GDM1 (cell line): ENCODE measurements at regions not wholly inside any gene's neighbourhood (a gene's known extent, or its start where the extent isn't known, plus 50 kb on each side); places are given as distances from the start of the nearest gene placed in this dataset.

Experiments
- DNase-seq: peaks from one replicate; lab custom pipeline; 2025; lab: John Stamatoyannopoulos, UW

DNA sequence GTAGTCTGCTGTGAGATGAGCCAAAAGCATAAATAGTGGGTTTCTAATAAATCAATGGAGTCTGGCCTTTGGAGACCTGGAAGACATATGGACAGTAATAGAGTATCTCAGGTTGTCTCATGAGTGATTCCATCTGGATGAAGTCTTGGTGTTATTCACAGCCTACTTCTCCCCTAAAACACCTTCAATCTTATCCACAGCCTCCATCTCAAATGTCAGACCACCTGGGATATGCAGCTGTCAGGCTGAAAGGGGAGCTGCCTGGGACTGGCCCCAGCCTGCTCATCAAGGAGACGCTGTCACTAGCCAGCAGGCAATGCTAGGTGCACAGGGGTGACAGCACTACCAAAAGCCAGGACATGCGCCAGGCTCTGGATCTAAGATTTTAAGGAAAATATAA, 684.0 kb upstream of the ZEB2 start:
- DNase-seq = no peak

DNA sequence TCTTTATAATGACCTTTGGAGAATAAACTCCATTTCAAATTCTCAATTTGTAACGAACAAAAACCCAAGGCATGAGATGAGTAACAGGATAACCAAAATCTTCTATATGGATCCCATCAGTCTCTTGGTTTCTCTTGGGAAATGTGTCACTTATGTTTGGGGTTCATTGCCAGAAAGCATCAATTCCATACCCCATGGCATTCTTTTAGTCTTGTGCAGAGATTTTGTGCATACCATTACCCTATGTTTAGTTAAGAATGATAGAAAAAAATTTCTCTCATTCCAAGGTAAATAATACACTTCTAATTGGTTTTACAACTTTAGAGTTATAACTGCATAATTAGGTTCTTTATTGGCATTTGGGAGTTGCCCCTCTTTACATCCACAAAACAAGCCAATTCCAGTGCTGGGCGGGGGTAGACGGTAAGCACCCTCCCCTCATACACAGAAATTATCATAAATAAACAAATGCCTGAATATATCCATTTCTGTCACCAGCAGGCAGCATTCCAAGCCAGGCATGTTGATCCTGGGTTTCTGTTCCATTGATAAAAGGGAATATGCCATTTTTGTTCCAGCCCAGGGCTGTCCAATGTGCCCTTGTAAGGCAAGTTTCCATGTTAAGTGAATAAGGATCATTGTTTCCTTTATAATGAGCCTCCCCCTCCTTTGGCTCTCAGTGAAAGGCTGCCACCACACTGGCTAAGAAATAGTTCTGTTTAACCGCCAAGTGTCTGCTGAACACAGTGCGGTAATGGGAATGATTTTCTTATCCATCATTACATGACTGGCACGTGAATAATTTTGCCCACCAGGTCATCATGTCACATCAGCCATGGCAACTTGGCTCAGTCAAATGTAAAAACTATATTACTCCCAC, 680.1 kb upstream of the ZEB2 start:
- no peak for DNase-seq

DNA sequence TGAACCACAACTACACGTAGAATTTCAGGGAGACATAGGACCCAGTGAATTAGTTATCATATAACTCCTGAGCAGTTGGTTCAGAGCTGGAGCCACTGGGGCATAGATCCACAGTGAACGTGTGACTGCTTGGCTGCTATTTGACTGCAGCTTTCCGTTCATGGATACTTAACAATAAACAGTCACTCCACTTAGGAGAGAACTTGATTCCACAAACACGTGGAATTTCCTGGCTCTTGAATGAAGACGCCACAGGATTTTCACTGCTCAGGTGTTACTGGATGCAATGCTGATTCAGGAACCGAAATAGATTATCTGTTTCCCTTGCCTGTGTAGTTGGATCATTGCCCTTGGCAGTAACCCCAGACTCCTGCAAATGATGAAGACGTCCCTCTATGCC, 679.1 kb upstream of the ZEB2 start:
- DNase-seq = no peak

DNA sequence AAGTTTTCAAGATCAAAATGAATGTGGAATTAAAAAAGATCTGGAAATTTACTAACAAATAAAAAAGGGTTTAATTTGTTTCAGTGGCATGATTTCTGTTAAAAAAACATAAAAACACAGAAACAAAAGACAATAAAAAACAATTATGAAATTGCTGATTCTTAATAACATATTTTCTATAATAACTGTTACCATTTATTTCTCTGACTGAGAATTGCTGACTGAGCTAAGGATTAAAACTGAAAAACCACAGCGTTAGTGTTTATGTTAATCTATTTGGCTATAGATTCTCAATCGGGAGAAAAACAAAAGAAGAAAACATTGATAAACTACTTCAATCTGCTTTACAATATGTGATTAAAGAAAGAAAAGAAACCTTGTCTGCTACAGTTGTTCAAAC, 678.6 kb upstream of the ZEB2 start:
- DNase-seq = no peak

DNA sequence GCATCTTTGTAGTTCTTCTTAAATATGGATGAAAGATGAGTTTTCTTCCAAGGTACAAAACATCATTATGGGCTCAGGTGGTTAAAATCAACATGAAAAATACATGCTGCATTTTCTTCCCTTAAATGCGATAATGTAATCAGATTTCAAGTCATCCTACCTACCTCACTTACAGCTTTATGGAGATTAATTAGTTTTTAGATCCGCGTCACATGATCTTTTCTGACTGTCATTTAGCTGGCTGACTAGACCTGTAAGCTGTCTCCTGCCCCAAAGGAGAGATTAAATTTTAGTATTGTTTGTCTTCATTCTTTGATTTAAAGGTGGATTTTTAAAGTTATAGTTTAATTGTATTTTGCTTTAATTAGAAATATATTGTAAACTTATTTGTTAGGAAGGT, 678.0 kb upstream of the ZEB2 start:
- DNase-seq = no peak

DNA sequence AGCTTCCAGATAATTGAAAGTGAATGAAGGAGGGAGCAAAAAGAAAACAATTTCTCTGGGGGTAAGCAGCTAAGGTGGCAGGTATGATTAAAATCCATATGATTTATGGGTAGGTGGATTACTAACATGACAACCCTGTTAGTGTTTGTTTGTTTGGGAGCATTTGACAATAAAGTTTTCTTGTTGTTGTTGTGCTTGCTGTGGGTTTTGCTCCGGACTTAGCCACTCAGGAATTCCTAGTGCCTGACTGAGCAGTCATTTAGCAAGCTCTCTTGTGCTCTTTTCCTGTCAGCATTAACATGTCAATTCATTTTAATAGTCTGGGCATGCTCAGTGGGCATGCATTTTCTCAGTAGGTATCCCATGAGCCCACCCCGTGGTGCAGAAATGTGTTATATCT, 674.8 kb upstream of the ZEB2 start:
- DNase-seq = no peak

DNA sequence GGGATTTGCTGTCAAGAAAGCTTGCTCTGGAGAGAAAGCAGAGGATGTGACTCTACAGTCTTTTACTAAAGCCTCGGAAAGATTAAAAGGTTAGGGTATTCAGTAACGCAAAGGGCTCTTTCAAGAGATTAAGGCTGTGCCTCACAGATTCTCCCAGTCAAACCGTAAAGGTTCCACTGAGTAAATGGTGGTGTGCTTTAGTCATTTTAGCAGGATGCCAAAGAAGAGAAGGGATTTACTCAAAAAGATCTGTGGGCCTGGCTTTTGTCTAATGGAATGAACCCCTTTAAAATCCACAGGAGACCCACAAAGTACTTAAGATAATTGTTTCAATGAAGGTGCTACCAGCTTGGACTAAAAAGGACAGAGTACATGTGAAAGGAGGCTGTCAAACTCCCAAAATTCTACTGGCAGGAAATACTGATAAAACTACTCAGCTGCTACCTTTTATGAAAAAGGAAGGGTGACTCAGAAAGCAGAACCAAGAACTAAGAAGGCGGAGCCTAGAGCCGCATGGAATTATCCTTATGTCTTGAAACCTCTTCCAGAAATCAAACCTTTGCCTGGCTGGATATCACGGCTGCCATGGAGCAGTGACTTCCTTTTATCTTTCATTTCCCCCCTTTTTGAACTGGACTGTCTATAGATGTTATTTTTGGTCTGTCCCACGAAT, 670.2 kb upstream of the ZEB2 start:
- DNase-seq = no peak

DNA sequence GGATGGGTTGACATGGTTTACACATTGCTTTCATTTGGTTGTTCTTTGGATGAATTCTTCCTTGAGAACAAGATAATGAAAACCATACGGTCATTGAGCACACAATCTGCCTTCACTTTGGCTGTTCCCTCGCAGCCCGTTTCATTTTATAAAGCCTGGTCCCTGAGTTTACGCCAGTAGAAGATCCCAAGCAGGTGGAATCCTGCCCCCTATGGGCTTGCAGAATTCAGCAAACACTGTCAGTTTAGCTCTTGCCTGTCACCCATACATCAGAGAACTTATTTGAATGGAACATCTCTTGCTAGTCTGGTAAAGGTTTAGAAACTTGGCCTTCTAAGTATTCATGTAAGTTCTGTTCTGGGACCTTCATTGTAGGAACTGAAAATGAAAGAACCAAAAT, 666.4 kb upstream of the ZEB2 start:
- no peak for DNase-seq

DNA sequence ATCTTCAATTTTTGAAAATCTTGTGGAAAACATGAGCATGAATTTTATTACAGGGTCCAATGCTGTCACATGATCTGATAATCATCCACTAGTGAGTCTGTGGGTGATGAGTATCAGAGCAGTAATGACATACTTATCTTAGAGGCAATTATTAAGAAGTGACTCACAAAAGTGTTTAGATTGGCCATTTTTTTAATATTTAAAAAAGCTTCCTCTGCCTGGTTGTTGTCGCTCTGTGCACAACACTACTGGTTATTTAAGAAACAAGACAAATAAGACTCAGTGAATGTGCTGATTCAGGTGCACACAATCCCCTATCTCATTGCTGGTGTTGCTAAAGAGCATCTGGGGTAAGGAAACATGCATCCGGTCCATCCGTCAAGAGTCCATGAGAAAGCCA, 665.8 kb upstream of the ZEB2 start:
- DNase-seq = no peak

DNA sequence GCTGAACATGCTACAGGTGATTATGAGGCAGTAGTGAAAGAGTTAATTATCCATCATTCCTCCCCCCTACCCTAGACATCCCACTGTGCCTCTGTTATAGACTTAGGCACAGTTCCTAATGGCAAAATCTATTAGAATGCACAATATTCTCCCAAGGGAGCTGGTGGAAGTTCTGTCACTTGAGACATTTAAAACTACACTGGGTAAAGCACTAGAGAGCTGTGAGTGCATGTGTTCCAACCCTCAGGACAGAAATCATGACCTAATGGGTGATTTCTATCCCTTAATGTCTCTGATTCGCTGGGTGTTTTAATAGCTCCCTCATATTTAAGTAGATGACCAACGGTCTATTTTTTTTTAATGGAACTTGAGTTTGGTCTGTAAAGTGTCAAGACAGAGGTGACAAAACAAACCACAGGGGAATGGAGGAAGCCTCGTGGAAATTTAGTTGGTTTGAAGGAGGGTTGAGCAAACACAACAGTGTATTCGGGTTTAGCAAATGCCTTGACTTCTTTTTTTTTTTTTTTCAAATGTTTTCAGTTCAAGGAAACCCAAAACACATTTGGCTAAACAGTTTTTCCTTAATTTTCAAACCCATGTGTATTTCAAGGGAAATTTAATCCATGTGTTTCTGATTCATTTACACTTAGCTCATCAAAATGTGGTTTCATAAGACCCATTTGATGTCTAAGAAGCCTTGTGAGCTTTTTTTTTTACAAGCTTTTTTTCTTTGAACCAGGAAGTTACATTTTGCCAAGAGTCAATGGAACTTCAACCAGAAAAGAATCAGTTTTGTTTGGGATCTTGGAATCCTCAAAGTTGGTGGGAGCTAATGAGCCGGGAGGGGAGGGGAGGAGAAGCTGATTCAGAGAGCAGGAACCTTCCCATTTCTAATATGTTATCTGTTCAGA, 665.1 kb upstream of the ZEB2 start:
- no peak for DNase-seq

DNA sequence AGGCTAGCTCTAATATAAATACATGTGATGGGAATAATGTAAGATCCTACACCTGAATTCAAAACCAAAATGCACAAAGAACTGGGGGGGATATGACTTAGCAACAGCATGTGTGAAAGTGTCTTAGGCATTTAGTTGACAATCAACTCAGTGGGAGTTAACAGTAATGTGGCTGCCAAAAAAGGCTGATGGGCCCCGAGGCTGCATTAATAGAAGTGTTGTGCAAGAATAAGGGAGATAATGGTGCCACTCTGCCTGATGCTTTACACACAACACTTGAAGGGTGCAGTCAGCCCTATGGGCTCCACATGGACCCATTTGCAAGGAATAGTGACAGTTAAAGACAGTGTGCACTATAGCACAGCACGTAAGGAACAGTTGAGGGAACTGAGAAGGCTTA, 649.4 kb upstream of the ZEB2 start:
- no peak for DNase-seq

DNA sequence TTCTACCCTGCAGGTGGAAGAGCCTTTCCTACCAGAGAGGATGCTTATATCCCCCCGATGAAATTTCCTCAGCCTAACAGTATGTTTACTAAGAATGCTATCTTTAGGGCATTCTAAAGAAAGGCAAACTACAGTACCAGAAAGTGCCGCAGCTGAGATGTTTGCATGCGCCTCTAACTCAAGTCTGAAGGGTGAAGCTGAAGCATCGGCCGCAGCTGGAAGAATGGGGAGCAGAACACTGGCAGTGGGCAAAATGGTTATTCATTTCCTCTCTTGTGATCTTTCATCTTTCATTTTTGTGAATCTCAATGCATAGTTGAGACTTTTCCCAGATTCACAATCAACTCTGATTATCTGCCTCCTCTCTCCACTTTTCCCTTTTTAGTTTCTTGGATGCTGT, 648.2 kb upstream of the ZEB2 start:
- DNase-seq = no peak

DNA sequence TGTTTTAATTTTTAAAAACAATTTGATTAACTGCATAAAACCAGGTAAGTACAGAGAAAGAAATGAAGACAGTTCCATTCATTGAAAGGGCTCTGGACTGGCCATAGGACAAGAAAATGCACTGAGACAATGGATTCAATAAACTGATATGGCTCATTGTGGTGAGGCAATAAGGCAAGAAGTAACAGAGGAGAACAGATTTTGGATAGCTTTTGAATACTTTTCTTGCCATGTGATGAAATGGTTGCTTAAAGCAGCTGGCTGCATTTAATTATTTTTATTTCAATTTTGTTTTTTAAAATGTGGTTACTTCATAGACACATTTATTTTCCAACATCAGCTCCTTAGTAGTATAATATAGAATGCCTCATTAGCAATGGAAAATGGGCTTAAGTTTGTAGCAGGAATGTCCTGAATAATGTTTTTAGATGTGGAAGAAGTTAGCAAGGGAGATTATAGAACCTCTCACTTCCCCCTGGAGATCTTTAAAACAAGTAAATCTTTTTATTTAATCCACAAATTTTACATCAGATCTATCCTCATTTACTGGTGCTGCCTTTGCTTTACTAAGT, 646.9 kb upstream of the ZEB2 start:
- no peak for DNase-seq

DNA sequence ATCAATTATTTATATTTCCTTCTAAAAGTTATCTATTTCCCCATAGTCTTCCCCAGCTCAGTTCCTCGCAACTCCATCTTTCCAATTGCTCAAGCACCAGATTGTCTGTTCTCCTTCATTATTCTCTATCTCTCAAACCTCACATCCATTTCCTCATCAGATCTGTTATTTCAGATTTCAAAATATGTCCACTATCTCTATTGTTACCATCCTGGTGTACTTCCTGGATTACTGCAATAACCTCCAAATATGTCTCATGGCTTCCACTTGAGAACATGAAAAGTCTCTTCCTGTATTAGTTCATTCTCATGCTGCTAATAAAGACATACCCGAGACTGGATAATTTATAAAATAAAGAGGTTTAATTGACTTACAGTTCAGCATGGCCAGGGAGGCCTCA, 641.7 kb upstream of the ZEB2 start:
- DNase-seq = no peak

DNA sequence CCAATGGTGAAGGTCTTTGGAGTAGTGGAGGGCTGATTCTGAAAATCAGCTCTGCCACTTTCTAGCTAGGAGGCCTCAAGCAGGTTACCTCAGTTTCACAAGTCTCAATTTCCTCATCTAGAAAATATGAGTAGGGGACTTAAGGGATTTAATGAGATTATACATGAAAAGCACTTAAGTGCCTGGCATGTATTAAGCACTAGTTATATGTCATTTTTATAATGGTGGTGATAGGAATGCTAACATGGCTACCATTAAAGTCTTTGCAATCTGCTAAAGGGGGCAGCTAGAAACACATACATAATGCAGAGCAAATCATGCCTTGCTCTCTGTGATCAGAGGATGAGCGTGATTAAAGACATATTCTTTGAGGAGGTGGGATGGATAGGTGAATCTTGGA, 640.9 kb upstream of the ZEB2 start:
- DNase-seq = no peak

DNA sequence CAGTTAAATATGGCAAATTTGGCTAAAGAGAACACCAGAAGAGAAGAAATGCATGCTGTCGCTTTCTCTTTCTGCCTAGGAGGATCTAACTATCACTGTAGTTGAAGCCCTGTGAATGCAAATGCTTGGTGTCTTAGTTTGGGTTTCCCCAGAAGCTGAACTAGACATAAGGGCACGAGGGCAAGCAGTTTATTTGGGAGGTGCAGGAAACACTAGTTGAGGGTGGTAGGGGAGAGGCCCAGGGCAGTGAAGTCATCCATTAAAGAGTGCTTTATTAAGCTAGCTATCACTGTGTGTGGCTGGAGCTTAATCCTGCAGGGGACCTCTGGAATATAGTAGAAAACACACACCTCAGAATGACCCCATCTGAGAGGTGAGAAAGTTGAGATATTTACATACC, 639.8 kb upstream of the ZEB2 start:
- DNase-seq = no peak

DNA sequence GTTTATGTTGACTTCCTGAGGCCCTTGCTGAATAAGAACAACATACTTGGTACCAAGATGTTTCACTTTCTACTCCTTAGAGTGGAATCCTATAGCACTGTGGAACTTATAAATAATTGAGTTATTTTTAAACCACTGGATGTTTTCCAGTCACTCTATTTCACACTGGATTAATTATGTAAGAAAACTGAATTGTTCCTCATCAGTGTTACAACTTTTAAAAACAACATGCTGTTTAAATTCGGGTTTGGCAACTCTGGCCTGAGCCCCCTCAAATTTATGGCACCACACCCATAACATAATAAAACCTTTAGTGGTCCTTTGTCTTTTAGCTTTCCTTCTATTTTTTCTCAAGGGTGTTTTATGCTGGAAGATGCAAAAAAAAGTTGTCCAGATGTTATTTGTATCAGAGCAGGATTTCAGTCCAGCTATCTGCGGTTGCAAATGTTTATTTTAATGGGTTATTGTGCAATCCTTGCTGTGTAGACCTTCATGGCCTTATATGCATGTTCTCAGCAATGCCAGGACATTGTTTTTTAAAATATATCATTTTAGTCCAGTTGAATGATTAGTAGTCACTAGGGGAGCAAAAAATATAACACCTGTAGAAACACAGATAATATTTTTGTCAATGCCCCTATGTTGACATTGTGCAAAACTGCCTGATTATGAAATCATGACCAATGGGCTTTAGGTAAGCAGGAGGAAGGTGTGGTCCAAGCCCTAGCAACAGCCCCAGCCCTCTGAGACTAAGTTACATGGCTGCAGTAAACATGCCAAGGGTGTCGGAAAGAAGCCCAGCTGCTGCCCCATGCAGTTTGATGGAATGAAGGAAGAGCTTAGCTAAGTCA, 638.0 kb upstream of the ZEB2 start:
- no peak for DNase-seq

DNA sequence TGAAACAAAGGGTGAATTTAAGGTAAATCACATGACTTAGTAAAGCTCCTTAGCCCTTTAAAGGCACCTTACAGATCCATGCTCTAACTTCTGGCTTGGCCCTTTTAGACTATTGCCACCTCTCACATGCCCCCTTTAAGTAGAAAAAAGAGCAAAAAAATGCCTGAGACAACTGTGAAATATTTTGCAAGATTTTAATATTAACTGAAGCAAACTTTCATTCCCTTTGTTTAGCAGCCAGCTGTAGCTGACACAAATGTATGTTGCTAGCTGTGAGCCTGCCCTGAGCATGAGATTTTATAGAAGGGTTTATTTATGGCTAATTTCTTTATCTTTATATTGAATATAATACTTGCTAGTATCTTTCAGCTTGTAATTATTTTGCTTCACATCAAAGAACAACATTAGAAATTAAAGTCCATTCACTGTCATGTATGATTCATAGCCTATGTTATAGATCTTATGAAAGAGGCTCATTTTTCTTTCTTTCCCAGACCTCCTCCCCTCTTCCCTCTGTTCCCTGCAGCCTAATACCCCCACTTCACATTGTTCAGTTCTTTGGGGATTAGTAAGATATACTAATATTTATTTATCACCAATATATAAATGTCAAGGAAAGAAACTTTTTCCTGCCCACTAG, 637.2 kb upstream of the ZEB2 start:
- no peak for DNase-seq

DNA sequence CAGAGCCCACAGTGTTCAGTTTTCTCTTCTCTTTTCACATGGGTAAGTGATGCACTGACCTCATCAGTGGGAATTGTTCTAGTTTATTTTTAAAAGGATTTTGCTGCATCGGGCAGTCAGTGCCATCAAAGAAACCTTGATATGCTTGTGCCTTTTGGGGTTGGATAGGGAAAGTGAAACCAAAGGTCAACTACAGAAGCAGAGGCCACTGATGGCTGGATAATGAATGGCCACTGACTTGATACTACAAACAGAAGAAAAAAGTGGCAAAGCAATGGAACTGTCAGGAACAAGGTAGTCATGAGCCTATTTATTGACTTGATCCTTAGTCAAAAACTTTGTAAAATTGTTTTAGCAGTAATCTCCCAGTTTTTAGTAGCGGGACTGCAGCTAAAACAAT, 636.3 kb upstream of the ZEB2 start:
- DNase-seq = no peak

DNA sequence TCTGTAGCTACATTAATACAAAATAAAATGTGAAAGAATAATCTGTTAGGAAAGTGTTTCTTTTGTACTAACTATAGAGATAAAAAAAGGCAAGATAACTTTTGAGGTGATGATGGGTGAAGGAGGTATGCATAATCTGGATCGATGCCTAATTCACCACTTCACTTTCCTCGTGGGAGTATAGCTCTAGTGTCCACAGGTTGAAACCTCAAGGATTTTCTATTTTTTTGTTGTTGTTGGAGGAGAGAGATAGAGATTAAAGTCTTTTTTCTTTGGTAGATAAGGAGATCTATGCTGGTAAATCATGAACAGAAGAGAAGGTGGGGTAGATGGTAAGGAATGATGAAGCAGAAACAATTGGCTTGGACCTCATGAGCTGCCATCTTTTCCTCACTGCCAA, 635.3 kb upstream of the ZEB2 start:
- no peak for DNase-seq

DNA sequence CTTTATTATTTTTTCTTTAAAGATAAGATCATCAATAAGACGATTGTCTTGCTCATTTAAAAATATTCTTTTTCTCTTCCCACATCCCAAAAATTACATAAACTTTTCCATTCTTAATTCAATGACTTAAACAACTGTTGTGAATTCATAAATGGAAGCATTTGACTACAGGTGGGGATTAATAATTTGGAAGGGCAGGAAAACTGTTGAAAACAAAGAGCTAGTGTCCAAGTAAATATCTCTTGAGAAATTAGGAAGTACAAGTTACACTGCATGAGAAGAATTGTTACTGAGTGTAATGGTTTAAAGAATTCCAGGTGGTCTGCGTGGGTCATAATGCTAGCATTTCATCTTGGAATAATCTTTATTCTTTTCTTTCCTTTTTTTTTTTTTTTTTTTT, 634.8 kb upstream of the ZEB2 start:
- DNase-seq = no peak
